MCF 10A (cell line): ENCODE measurements at regions not wholly inside any gene's neighbourhood (a gene's known extent, or its start where the extent isn't known, plus 50 kb on each side); places are given as distances from the start of the nearest gene placed in this dataset.
"Not testable (repeated sequence)": the region's sequence is repeated elsewhere in the genome, so short reads cannot be mapped to it uniquely, and the experiment has no call there.

Experiments used
- BruUV-seq: library from RNA; stranded (reverse); fragments of 400-500 nt; replicated peaks from 2 replicates; lab custom pipeline; 2021; lab: Mats Ljungman, UMichigan
- CTCF ChIA-PET: fragments of 300-600 bp; sonication (Branson Sonifier 250); formaldehyde crosslinking; extraction: SDS; loops from one replicate; lab custom pipeline; 2021; ENCODE audit warnings: antibody characterized with exemption, inconsistent platforms; lab: Yijun Ruan, JAX
- POLR2A ChIA-PET: fragments of 300-600, 350-650 bp; sonication (Branson Sonifier 250); formaldehyde crosslinking; extraction: SDS; loops from one replicate; lab custom pipeline; 2020; ENCODE audit warnings: antibody characterized with exemption, inconsistent platforms; lab: Yijun Ruan, JAX
- DNase-seq: peaks from one replicate; pipeline ENCODE4 v3.0.0-alpha.2; 2018; ENCODE audit not compliant: unreplicated experiment
- H3K27ac Mint-ChIP-seq: one replicate; pipeline ENCODE4 v1.8.0; 2022; ENCODE audit warnings: mild to moderate bottlenecking, low read depth, mixed read lengths; ENCODE audit not compliant: unreplicated experiment
- H3K27me3 Mint-ChIP-seq: one replicate; pipeline ENCODE4 v1.8.0; 2022; ENCODE audit warnings: mixed read lengths; ENCODE audit not compliant: insufficient read depth, unreplicated experiment
- H3K36me3 Mint-ChIP-seq: one replicate; pipeline ENCODE4 v1.8.0; 2022; ENCODE audit warnings: mild to moderate bottlenecking, moderate library complexity, mixed read lengths; ENCODE audit not compliant: insufficient read depth, unreplicated experiment
- H3K4me1 Mint-ChIP-seq: one replicate; pipeline ENCODE4 v1.8.0; 2022; ENCODE audit warnings: mixed read lengths; ENCODE audit not compliant: insufficient read depth, unreplicated experiment
- H3K4me3 Mint-ChIP-seq: one replicate; pipeline ENCODE4 v1.8.0; 2022; ENCODE audit warnings: mild to moderate bottlenecking, moderate library complexity, mixed read lengths; ENCODE audit not compliant: unreplicated experiment
- H3K9me3 Mint-ChIP-seq: one replicate; pipeline ENCODE4 v1.8.0; 2022; ENCODE audit warnings: mixed read lengths; ENCODE audit not compliant: unreplicated experiment
- intact Hi-C: fragments of 100-400 bp; cut with micrococcal nuclease; formaldehyde crosslinking; loops from 2 replicates; pipeline ENCODE4 v1.14.1; 2022
- TF ChIP-seq, protein P1 (sequence below): fragments of 200-600 bp; IDR thresholded peaks from one replicate; pipeline ENCODE4 v1.8.0; 2022; ENCODE audit warnings: antibody characterized with exemption, mild to moderate bottlenecking; ENCODE audit not compliant: unreplicated experiment

DNA sequence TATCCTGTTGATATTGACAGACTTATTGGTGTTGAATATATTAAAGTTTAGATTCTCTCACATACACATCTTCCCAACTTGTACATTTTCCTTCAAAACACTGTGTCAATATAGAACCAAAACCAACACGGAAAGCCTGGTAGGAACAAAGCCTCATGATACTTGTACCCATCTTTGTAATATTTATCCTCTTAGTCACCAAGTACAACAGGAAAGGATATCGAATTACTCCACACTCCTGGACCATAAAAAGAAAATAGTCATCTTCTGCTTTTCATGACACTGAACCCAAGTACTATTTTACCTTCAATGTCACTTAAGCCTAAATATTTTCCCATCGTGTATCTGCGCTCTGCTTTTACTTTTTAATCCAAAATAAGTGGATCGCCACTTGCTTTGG is 702.9 kb upstream of the PCDH9 start:
- POLR2A ChIA-PET, result no interaction called here
- intact Hi-C loops, result no loop called here
- TF ChIP-seq, protein P1, sequence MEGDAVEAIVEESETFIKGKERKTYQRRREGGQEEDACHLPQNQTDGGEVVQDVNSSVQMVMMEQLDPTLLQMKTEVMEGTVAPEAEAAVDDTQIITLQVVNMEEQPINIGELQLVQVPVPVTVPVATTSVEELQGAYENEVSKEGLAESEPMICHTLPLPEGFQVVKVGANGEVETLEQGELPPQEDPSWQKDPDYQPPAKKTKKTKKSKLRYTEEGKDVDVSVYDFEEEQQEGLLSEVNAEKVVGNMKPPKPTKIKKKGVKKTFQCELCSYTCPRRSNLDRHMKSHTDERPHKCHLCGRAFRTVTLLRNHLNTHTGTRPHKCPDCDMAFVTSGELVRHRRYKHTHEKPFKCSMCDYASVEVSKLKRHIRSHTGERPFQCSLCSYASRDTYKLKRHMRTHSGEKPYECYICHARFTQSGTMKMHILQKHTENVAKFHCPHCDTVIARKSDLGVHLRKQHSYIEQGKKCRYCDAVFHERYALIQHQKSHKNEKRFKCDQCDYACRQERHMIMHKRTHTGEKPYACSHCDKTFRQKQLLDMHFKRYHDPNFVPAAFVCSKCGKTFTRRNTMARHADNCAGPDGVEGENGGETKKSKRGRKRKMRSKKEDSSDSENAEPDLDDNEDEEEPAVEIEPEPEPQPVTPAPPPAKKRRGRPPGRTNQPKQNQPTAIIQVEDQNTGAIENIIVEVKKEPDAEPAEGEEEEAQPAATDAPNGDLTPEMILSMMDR, result no peak
- no peak for DNase-seq
- Mint-ChIP-seq H3K27ac (no peak overlapping the region), H3K36me3 (no peaks in the 10 kb centered on the region), H3K4me1 (peaks cover 20% of the 10 kb centered on the region), H3K9me3 (no peaks in the 10 kb centered on the region), H3K4me3 (no peak overlapping the region), H3K27me3 (no peaks in the 10 kb centered on the region)
- CTCF ChIA-PET, result no interaction called here
- BruUV-seq, result no TSS peak

DNA sequence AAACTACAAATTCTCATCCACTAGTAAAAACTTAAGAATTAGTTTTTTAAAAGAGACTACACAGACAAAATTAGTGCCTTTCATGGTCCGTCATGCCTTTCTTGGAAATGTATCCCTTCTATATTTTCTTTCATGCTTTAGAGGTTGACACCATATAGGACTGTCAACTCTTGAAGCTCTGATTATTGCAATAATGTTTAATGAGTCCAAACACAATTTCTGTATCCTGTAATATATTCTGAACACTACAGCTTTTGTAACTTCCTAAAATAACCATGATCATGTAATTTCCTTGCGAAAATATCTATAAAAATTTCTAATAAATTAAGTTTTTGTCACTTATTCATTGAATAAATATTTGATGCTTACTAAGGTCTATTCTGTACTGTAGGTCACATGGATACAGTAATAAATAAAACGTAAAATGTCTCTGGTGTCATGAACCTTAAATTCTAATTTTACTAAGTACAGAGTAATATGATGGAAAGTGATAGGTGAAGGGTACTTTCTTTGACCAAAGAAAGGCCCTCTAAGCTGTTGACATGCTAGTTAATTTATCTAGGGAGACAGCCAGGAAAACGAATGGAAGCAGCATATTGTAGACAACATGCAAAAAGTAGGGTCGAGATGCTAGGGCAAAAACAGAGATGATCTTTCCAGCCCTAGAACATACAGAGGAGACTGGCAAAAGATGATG is 687.3 kb upstream of the PCDH9 start:
- intact Hi-C loops, result no loop called here
- TF ChIP-seq, protein P1, result no peak
- no TSS peak for BruUV-seq
- Mint-ChIP-seq H3K9me3 (no peaks in the 10 kb centered on the region), H3K4me1 (no peaks in the 10 kb centered on the region), H3K27ac (no peak overlapping the region), H3K4me3 (no peak overlapping the region), H3K36me3 (no peaks in the 10 kb centered on the region), H3K27me3 (no peaks in the 10 kb centered on the region)
- ChIA-PET POLR2A (no interaction called here), CTCF (no interaction called here)
- no peak for DNase-seq

DNA sequence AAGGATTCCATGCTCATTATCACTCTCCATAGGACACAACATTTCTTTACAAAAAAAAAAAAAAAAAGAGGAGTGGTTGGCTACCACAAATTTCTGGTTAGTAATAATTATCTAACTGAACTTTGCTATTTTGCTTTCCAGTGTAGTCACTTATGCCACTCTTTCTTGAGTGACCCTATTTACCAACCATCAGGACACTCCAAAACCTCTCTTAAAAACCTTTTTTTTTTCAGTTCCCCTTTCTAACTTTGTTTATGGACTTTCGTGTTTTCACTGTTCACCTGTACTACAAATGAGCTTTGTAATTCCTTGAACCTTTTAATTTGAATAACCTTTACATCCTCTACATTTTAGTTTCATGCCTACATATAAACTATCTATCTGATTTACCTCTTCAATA is 686.5 kb upstream of the PCDH9 start:
- H3K9me3 Mint-ChIP-seq, result no peaks in the 10 kb centered on the region
- intact Hi-C loops, result no loop called here
- H3K27ac Mint-ChIP-seq, result no peak overlapping the region
- H3K27me3 Mint-ChIP-seq, result no peaks in the 10 kb centered on the region
- H3K36me3 Mint-ChIP-seq, result no peaks in the 10 kb centered on the region
- no peaks in the 10 kb centered on the region for H3K4me1 Mint-ChIP-seq
- TF ChIP-seq, protein P1, result no peak
- no peak overlapping the region for H3K4me3 Mint-ChIP-seq
- no peak for DNase-seq
- ChIA-PET CTCF (no interaction called here), POLR2A (no interaction called here)
- BruUV-seq, result no TSS peak

DNA sequence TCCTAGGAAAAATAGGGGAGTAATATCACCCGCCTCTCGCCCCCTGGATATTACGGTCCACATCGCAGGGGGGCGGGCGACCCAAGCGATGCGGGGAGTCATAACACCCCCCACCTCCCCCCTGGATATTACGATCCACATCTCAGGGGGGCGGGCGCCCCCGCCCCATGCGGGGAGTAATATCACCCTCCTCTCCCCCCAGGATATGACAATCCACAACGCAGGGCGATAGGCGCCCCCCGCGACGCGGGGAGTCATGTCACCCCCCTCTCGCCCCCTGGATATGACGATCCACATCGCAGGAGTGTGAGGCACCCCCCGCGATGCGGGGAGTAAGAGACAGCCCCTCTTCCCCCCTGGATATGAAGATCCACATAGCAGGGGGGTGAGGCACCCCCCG is 684.4 kb upstream of the PCDH9 start:
- intact Hi-C loops, result no loop called here
- POLR2A ChIA-PET, result no interaction called here
- Mint-ChIP-seq H3K4me1 (no peaks in the 10 kb centered on the region), H3K36me3 (no peaks in the 10 kb centered on the region), H3K27ac (no peak overlapping the region), H3K4me3 (no peak overlapping the region), H3K27me3 (no peaks in the 10 kb centered on the region), H3K9me3 (no peaks in the 10 kb centered on the region)
- DNase-seq, result no peak
- CTCF ChIA-PET, result no interaction called here
- TF ChIP-seq, protein P1, result no peak
- BruUV-seq, result no TSS peak

DNA sequence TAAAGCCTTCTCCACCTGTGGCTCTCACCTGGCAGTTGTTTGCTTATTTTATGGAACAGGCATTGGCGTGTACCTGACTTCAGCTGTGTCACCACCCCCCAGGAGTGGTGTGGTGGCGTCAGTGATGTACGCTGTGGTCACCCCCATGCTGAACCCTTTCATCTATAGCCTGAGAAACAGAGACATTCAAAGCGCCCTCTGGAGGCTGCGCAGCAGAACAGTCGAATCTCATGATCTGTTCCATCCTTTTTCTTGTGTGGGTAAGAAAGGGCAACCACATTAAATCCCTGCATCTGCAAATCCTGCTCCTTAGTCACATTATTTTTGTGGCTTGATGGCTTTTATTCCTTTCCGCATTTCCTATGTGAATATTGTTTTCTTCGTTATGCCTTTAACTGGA is 672.8 kb upstream of the PCDH9 start:
- H3K27ac Mint-ChIP-seq, CTCF ChIA-PET, intact Hi-C loops, BruUV-seq, POLR2A ChIA-PET, H3K4me1 Mint-ChIP-seq, H3K4me3 Mint-ChIP-seq, H3K27me3 Mint-ChIP-seq, H3K36me3 Mint-ChIP-seq, DNase-seq: not testable (repeated sequence)
- H3K9me3 Mint-ChIP-seq, result peaks cover 14% of the 10 kb centered on the region
